HEK293 (cell line): ENCODE measurements at regions not wholly inside any gene's neighbourhood (a gene's known extent, or its start where the extent isn't known, plus 50 kb on each side); places are given as distances from the start of the nearest gene placed in this dataset.

ENCODE experiments used
- CTCF ChIA-PET: fragments of 350-600 bp; formaldehyde crosslinking; extraction: SDS; loops from one replicate; lab custom pipeline; 2021; ENCODE audit warnings: antibody characterized with exemption; lab: Yijun Ruan, JAX
- POLR2A ChIA-PET: fragments of 300-600 bp; formaldehyde crosslinking; extraction: SDS; loops from one replicate; lab custom pipeline; 2020; ENCODE audit warnings: antibody characterized with exemption, inconsistent platforms; lab: Yijun Ruan, JAX
- H3K27ac ChIP-seq: fragments of 200-500 bp; sonication (Bioruptor generic); 2 replicates; pipeline ENCODE4 v1.5.1; 2014; ENCODE audit warnings: low read depth, low read length, control low read depth, inconsistent platforms; ENCODE audit errors: extremely low read depth
- H3K36me3 ChIP-seq, 2 experiments: fragments of 200-500 bp in 1 of 2; sonication (Bioruptor generic) in 1 of 2; 1 replicate in 1 of 2; 2 replicates in 1 of 2; pipeline ENCODE4 v1.5.1; 2014 to 2017; ENCODE audit warnings: inconsistent platforms in 2 of 2, low read length in 2 of 2; ENCODE audit not compliant: control insufficient read depth in 2 of 2, insufficient read depth in 1 of 2
- H3K4me1 ChIP-seq: fragments of 200-500 bp; sonication (Bioruptor generic); 2 replicates; pipeline ENCODE4 v1.5.1; 2014; ENCODE audit warnings: mild to moderate bottlenecking, low read length, inconsistent platforms; ENCODE audit not compliant: control insufficient read depth, insufficient read depth
- H3K4me3 ChIP-seq: 2 replicates; pipeline ENCODE4 v1.5.1; 2011; ENCODE audit warnings: low read depth, mild to moderate bottlenecking, control low read depth, low read length, moderate library complexity
- H3K9me3 ChIP-seq: fragments of 200-500 bp; sonication (Bioruptor generic); 2 replicates; pipeline ENCODE4 v1.5.1; 2014; ENCODE audit warnings: low read depth, low read length, inconsistent platforms; ENCODE audit not compliant: control insufficient read depth, insufficient read depth
- GLI4 ChIP-seq: fragments of 450-650 bp; formaldehyde crosslinking; IDR thresholded peaks from 2 replicates; pipeline ENCODE4 v1.5.1; 2016; ENCODE audit warnings: missing biosample characterization, missing genetic modification characterization
- GLIS1 ChIP-seq: fragments of 450-650 bp; formaldehyde crosslinking; IDR thresholded peaks from 2 replicates; pipeline ENCODE4 v1.5.1; 2016; ENCODE audit warnings: missing biosample characterization, missing genetic modification characterization
- HOXA7 ChIP-seq: sonication (generic); formaldehyde crosslinking; IDR thresholded peaks from 2 replicates; pipeline ENCODE4 v1.8.1; 2022; ENCODE audit warnings: missing genetic modification reagents, borderline replicate concordance
- KLF8 ChIP-seq: fragments of 450-650 bp; formaldehyde crosslinking; IDR thresholded peaks from 2 replicates; pipeline ENCODE4 v1.5.1; 2016; ENCODE audit warnings: missing biosample characterization, missing genetic modification characterization
- KLF9 ChIP-seq: fragments of 450-650 bp; formaldehyde crosslinking; IDR thresholded peaks from 2 replicates; pipeline ENCODE4 v1.5.1; 2016; ENCODE audit warnings: missing biosample characterization, missing genetic modification characterization, low read depth
- PBX3 ChIP-seq: sonication (generic); formaldehyde crosslinking; IDR thresholded peaks from 2 replicates; pipeline ENCODE4 v1.8.1; 2022; ENCODE audit warnings: mild to moderate bottlenecking, moderate library complexity, missing genetic modification reagents
- PRDM10 ChIP-seq: fragments of 450-650 bp; formaldehyde crosslinking; IDR thresholded peaks from 2 replicates; pipeline ENCODE4 v1.5.1; 2016; ENCODE audit warnings: missing biosample characterization, missing genetic modification characterization
- PRDM4 ChIP-seq: fragments of 450-650 bp; formaldehyde crosslinking; IDR thresholded peaks from 2 replicates; pipeline ENCODE4 v1.5.1; 2017; ENCODE audit warnings: missing biosample characterization, missing genetic modification characterization
- SP7 ChIP-seq: fragments of 450-650 bp; formaldehyde crosslinking; IDR thresholded peaks from 2 replicates; pipeline ENCODE4 v1.5.1; 2016; ENCODE audit warnings: missing biosample characterization, missing genetic modification characterization
- WT1 ChIP-seq: fragments of 450-650 bp; formaldehyde crosslinking; IDR thresholded peaks from 2 replicates; pipeline ENCODE4 v1.5.1; 2016; ENCODE audit warnings: missing biosample characterization, missing genetic modification characterization
- ZBTB1 ChIP-seq: fragments of 450-650 bp; formaldehyde crosslinking; IDR thresholded peaks from 2 replicates; pipeline ENCODE4 v1.5.1; 2016; ENCODE audit warnings: missing biosample characterization, missing genetic modification characterization
- ZBTB7A ChIP-seq: fragments of 450-650 bp; formaldehyde crosslinking; IDR thresholded peaks from 2 replicates; pipeline ENCODE4 v1.5.1; 2016; ENCODE audit warnings: low read depth, missing biosample characterization, missing genetic modification characterization
- ZNF157 ChIP-seq: fragments of 450-650 bp; formaldehyde crosslinking; IDR thresholded peaks from 2 replicates; pipeline ENCODE4 v1.5.1; 2016; ENCODE audit warnings: missing biosample characterization, missing genetic modification characterization
- ZNF169 ChIP-seq: fragments of 450-650 bp; formaldehyde crosslinking; IDR thresholded peaks from 2 replicates; pipeline ENCODE4 v1.5.1; 2016; ENCODE audit warnings: missing biosample characterization, missing genetic modification characterization
- ZNF391 ChIP-seq: fragments of 450-650 bp; formaldehyde crosslinking; IDR thresholded peaks from 2 replicates; pipeline ENCODE4 v1.5.1; 2016; ENCODE audit warnings: low read depth, missing biosample characterization, missing genetic modification characterization, borderline replicate concordance
- ZNF513 ChIP-seq: fragments of 450-650 bp; IDR thresholded peaks from 2 replicates; pipeline ENCODE4 v1.5.1; 2018; ENCODE audit warnings: missing biosample characterization, missing genetic modification characterization
- ZNF560 ChIP-seq: fragments of 450-650 bp; formaldehyde crosslinking; IDR thresholded peaks from 2 replicates; pipeline ENCODE4 v1.5.1; 2017; ENCODE audit warnings: missing biosample characterization, missing genetic modification characterization, borderline replicate concordance
- ZNF596 ChIP-seq: fragments of 450-650 bp; IDR thresholded peaks from 2 replicates; pipeline ENCODE4 v1.5.0; 2018; ENCODE audit warnings: missing biosample characterization, mild to moderate bottlenecking, missing genetic modification characterization, moderate library complexity
- ZNF670 ChIP-seq: fragments of 450-650 bp; formaldehyde crosslinking; IDR thresholded peaks from 2 replicates; pipeline ENCODE4 v1.5.1; 2016; ENCODE audit warnings: missing biosample characterization, missing genetic modification characterization, low read depth
- ZNF704 ChIP-seq: fragments of 450-650 bp; formaldehyde crosslinking; IDR thresholded peaks from 2 replicates; pipeline ENCODE4 v1.5.1; 2016; ENCODE audit warnings: missing biosample characterization, missing genetic modification characterization
- ZSCAN5A ChIP-seq: fragments of 450-650 bp; formaldehyde crosslinking; IDR thresholded peaks from 2 replicates; pipeline ENCODE4 v1.5.1; 2016; ENCODE audit warnings: missing biosample characterization, missing genetic modification characterization

GRCh38 chr2:196530910-196531309 lies 108.6 kb upstream of the CCDC150 start (continued):
- no peak for TF ChIP-seq ZNF157 (tag by site-specific recombination)
- TF ChIP-seq ZNF391 = no peak
- TF ChIP-seq WT1 (tag by site-specific recombination) = no peak
- TF ChIP-seq ZBTB7A (tag by site-specific recombination) = no peak
- no peak for TF ChIP-seq HOXA7 (CRISPR knock-in tag)
- no peak for TF ChIP-seq PRDM4 (tag by site-specific recombination)
- TF ChIP-seq ZBTB1 (tag by site-specific recombination) = no peak
- no peak for TF ChIP-seq ZNF169 (tag by site-specific recombination)
- no peak for TF ChIP-seq ZNF560 (tag by site-specific recombination)
- TF ChIP-seq GLI4 (tag by site-specific recombination) = no peak
- no peak for TF ChIP-seq PBX3

- ChIA-PET POLR2A (no interaction called here), CTCF (interaction anchor here (0.7 to 0.8 kb wide), 2 partner anchors 187 to 879 kb away, joined by 5 to 6 read pairs; no protein-coding TSS in a partner anchor)
- Histone ChIP-seq H3K27ac (no peak overlapping the region), H3K9me3 (no peaks in the 10 kb centered on the region), H3K4me1 (no peaks in the 10 kb centered on the region), H3K36me3 (no peaks in the 10 kb centered on the region), H3K4me3 (no peak overlapping the region)
- no peak for TF ChIP-seq ZNF596 (tag by site-specific recombination)
- no peak for TF ChIP-seq GLIS1 (tag by site-specific recombination)
- no peak for TF ChIP-seq ZNF513 (tag by site-specific recombination)
- TF ChIP-seq PRDM10 (tag by site-specific recombination) = no peak
- TF ChIP-seq PRDM4 (tag by site-specific recombination) = no peak
- no peak for TF ChIP-seq ZNF670 (tag by site-specific recombination)
- no peak for TF ChIP-seq KLF8 (tag by site-specific recombination)
- no peak for TF ChIP-seq KLF9 (tag by site-specific recombination)
- TF ChIP-seq ZNF704 (tag by site-specific recombination) = no peak
- TF ChIP-seq SP7 (tag by site-specific recombination) = no peak
- TF ChIP-seq ZSCAN5A (tag by site-specific recombination) = no peak
Observed at GRCh38 chr2:196533772-196534397, 105.6 kb upstream of the CCDC150 start.
